ENCODE measurements at regions not wholly inside any gene's neighbourhood (a gene's known extent, or its start where the extent isn't known, plus 50 kb on each side); places are given as distances from the start of the nearest gene placed in this dataset.

- no peak overlapping the region for H3K4me3 ChIP-seq
- H3K4me1 ChIP-seq, result peaks cover 0 to 11% (median 0%) of the 10 kb centered on the region in 9 donors
- ATAC-seq (no peak), DNase-seq (no peak)
- intact Hi-C loops (cut with DNase I), result no loop called here
- TF ChIP-seq CTCF (IDR thresholded peaks at IDR 0.05), result no peak
- no peaks in the 10 kb centered on the region for H3K36me3 ChIP-seq
- WGBS, 2 donors, result 85 to 92% methylated on average over 3 of the region's 3 CpGs
- H3K27ac ChIP-seq, result no peak overlapping the region
- H3K9me3 ChIP-seq, result peaks cover 0 to 6% (median 0%) of the 10 kb centered on the region in 11 donors
- H3K27me3 ChIP-seq, result no peaks in the 10 kb centered on the region
These were observed 139.9 kb downstream of the SETD4 start for GRCh38 chr21:35920436-35920835.

- intact Hi-C loops (cut with DNase I), result no loop called here
- 72 to 73% methylated on average over 1 of the region's 1 CpG for WGBS, 2 donors
- no peaks in the 10 kb centered on the region for H3K36me3 ChIP-seq
- H3K27me3 ChIP-seq, result no peaks in the 10 kb centered on the region
- peaks cover 0 to 8% (median 0%) of the 10 kb centered on the region in 11 donors for H3K9me3 ChIP-seq
- no peak overlapping the region for H3K27ac ChIP-seq
- DNase-seq (no peak), ATAC-seq (no peak)
- no peaks in the 10 kb centered on the region for H3K4me1 ChIP-seq
- H3K4me3 ChIP-seq, result no peak overlapping the region
- TF ChIP-seq CTCF (IDR thresholded peaks at IDR 0.05), result no peak
These were observed 145.3 kb downstream of the SETD4 start for GRCh38 chr21:35915030-35915429.

- DNase-seq, result no peak
- 60 to 68% methylated on average over 4 of the region's 4 CpGs for WGBS, 2 donors
- no peaks in the 10 kb centered on the region for H3K27me3 ChIP-seq
- H3K4me1 ChIP-seq, result peaks cover 0 to 2% (median 0%) of the 10 kb centered on the region in 9 donors
- H3K9me3 ChIP-seq, result peaks cover 0 to 8% (median 0%) of the 10 kb centered on the region in 11 donors
- H3K27ac ChIP-seq, result no peak overlapping the region
- no peak for TF ChIP-seq CTCF (IDR thresholded peaks at IDR 0.05)
- no peak for ATAC-seq
- no peak overlapping the region for H3K4me3 ChIP-seq
- H3K36me3 ChIP-seq, result no peaks in the 10 kb centered on the region
- intact Hi-C loops (cut with DNase I), result no loop called here
These were observed 148.7 kb downstream of the SETD4 start for GRCh38 chr21:35911412-35912191.

- H3K4me3 ChIP-seq, result no peak overlapping the region
- ATAC-seq (no peak), DNase-seq (no peak)
- 83 to 85% methylated on average over 1 of the region's 1 CpG for WGBS, 2 donors
- H3K36me3 ChIP-seq, result no peaks in the 10 kb centered on the region
- intact Hi-C loops (cut with DNase I), result no loop called here
- TF ChIP-seq CTCF (IDR thresholded peaks at IDR 0.05), result no peak
- peaks cover 0 to 21% (median 0%) of the 10 kb centered on the region in 9 donors for H3K4me1 ChIP-seq
- no peaks in the 10 kb centered on the region for H3K9me3 ChIP-seq
- no peak overlapping the region for H3K27ac ChIP-seq
- H3K27me3 ChIP-seq, result no peaks in the 10 kb centered on the region
These were observed 150.7 kb downstream of the SETD4 start for GRCh38 chr21:35909456-35910223.

All from heart right ventricle (tissue), 16 donors.